Lower leg skin (tissue), 3 donors: ENCODE measurements at regions not wholly inside any gene's neighbourhood (a gene's known extent, or its start where the extent isn't known, plus 50 kb on each side); places are given as distances from the start of the nearest gene placed in this dataset.

Experiments used
- POLR2A ChIP-seq, 2 donors: fragments of 450-650 bp; IDR thresholded peaks; one replicate each; pipeline ENCODE4 v1.6.1; 2016 to 2017; ENCODE audit warnings: antibody characterized with exemption in 2 of 2, mild to moderate bottlenecking in 1 of 2, moderate library complexity in 1 of 2
- TF ChIP-seq, protein P1 (sequence below), 3 donors: fragments of 450-650 bp; IDR thresholded peaks; one replicate each; pipeline ENCODE4 v1.5.1; 2016; ENCODE audit warnings: antibody characterized with exemption in 3 of 3, mild to moderate bottlenecking in 3 of 3, moderate library complexity in 2 of 3

DNA sequence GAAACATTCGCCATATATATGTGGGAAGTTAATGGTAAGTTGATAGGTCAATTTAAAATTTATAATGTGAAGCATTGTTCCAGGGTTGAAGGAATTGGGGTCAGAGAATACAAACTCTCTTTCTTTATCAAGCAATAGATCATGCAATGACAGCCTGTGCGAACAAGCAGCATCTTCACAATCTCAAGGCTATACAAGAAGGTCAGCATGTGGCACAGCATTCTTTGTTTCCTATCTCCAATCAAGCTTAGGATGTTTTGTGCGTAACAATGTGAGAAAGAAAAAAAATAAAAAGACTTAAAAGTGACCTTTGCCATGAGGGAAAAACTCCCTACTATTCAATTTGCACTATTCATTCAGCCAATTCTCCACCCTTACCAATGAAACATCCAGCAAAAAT is 288.1 kb upstream of the NECTIN3 start:
- TF ChIP-seq, protein P1, sequence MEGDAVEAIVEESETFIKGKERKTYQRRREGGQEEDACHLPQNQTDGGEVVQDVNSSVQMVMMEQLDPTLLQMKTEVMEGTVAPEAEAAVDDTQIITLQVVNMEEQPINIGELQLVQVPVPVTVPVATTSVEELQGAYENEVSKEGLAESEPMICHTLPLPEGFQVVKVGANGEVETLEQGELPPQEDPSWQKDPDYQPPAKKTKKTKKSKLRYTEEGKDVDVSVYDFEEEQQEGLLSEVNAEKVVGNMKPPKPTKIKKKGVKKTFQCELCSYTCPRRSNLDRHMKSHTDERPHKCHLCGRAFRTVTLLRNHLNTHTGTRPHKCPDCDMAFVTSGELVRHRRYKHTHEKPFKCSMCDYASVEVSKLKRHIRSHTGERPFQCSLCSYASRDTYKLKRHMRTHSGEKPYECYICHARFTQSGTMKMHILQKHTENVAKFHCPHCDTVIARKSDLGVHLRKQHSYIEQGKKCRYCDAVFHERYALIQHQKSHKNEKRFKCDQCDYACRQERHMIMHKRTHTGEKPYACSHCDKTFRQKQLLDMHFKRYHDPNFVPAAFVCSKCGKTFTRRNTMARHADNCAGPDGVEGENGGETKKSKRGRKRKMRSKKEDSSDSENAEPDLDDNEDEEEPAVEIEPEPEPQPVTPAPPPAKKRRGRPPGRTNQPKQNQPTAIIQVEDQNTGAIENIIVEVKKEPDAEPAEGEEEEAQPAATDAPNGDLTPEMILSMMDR (IDR thresholded peaks at IDR 0.05): no peak
- no peak for TF ChIP-seq POLR2A (IDR thresholded peaks at IDR 0.05)
